AG04450 (cell line): ENCODE measurements at regions not wholly inside any gene's neighbourhood (a gene's known extent, or its start where the extent isn't known, plus 50 kb on each side); places are given as distances from the start of the nearest gene placed in this dataset.

Source experiments
- CTCF ChIA-PET: fragments of 300-600, 350-600 bp; formaldehyde crosslinking; extraction: SDS; loops from one replicate; lab custom pipeline; 2022; ENCODE audit warnings: antibody characterized with exemption, inconsistent platforms; lab: Charles Lee
- POLR2A ChIA-PET: fragments of 350-600 bp; formaldehyde crosslinking; extraction: SDS; loops from one replicate; lab custom pipeline; 2021; ENCODE audit warnings: antibody characterized with exemption, inconsistent platforms; lab: Yijun Ruan, JAX
- DNase-seq: peaks from one replicate; pipeline ENCODE4 v3.0.0-alpha.2; 2011; ENCODE audit warnings: low read depth, low spot score
- H3K27ac ChIP-seq: one replicate; pipeline ENCODE4 v1.5.1; 2012; ENCODE audit warnings: low read depth, low read length, control low read depth
- H3K27me3 ChIP-seq: one replicate; pipeline ENCODE4 v1.6.0; 2012; ENCODE audit warnings: low read length; ENCODE audit not compliant: control insufficient read depth, insufficient read depth
- H3K4me3 ChIP-seq: 2 replicates; pipeline ENCODE4 v1.5.1; 2011; ENCODE audit warnings: mild to moderate bottlenecking, low read depth, low read length, control low read depth
- H3K9me3 ChIP-seq: 2 replicates; pipeline ENCODE4 v1.5.1; 2012; ENCODE audit warnings: low read length; ENCODE audit not compliant: control insufficient read depth, insufficient read depth
- TF ChIP-seq, protein P1 (sequence below): IDR thresholded peaks from 2 replicates; pipeline ENCODE4 v1.5.1; 2011; ENCODE audit warnings: low read depth, low read length, control low read depth, inconsistent platforms

GRCh38 chrX:120001787-120002186 is 58.2 kb upstream of the NKAP start:
- TF ChIP-seq, protein P1, sequence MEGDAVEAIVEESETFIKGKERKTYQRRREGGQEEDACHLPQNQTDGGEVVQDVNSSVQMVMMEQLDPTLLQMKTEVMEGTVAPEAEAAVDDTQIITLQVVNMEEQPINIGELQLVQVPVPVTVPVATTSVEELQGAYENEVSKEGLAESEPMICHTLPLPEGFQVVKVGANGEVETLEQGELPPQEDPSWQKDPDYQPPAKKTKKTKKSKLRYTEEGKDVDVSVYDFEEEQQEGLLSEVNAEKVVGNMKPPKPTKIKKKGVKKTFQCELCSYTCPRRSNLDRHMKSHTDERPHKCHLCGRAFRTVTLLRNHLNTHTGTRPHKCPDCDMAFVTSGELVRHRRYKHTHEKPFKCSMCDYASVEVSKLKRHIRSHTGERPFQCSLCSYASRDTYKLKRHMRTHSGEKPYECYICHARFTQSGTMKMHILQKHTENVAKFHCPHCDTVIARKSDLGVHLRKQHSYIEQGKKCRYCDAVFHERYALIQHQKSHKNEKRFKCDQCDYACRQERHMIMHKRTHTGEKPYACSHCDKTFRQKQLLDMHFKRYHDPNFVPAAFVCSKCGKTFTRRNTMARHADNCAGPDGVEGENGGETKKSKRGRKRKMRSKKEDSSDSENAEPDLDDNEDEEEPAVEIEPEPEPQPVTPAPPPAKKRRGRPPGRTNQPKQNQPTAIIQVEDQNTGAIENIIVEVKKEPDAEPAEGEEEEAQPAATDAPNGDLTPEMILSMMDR = no peak
- ChIA-PET POLR2A (no interaction called here), CTCF (no interaction called here)
- Histone ChIP-seq H3K27ac (no peak overlapping the region), H3K4me3 (no peak overlapping the region), H3K9me3 (no peaks in the 10 kb centered on the region), H3K27me3 (peaks cover 21% of the 10 kb centered on the region)
- no peak for DNase-seq

DNA sequence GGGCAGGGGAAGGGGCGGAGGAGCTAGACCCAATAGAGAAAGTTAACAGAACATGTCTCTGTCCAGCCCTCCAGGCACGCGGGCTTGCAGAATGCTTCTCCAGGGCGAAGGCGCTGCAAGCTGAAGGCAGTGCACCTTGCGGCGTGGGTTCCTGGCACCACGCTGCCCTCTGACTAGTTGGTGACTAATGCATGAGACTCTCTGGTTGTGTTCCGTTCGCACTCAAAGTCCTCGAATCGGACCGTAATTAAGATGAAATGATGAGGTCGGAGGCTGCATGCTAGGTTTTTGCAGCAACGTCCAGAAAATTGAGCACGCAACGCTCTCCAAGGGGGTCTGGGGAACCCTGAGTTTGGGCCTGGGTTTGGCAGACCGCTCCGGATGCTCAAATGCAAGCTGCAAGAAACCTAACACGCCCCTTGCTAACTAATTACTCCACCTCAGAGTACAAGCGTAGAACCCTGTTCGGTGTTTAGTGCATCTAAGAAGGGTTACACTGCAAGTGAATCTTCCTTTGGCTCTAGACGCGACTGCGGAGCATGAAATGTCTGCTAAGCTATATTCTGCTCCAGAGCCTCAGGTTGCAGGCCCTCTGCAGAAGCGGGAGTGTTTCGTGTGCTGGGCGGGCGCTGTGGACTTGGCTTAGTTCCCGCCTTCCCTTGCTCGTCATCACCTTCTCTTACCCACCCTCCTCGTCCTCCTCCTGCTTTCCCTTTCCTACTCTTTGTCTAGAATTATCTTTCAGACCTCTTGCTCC is 57.1 kb upstream of the NKAP start:
- Histone ChIP-seq H3K9me3 (no peaks in the 10 kb centered on the region), H3K4me3 (no peak overlapping the region), H3K27ac (no peak overlapping the region), H3K27me3 (peaks cover 27% of the 10 kb centered on the region)
- no peak for DNase-seq
- TF ChIP-seq, protein P1 = no peak
- ChIA-PET POLR2A (no interaction called here), CTCF (no interaction called here)

- DNase-seq = no peak
- peaks cover 27% of the 10 kb centered on the region for H3K27me3 ChIP-seq
- ChIA-PET POLR2A (no interaction called here), CTCF (no interaction called here)
- no peak overlapping the region for H3K4me3 ChIP-seq
- H3K27ac ChIP-seq = no peak overlapping the region
- TF ChIP-seq, protein P1 = no peak
- H3K9me3 ChIP-seq = no peaks in the 10 kb centered on the region
These were observed 55.6 kb upstream of the NKAP start for GRCh38 chrX:119999087-119999634.

DNA sequence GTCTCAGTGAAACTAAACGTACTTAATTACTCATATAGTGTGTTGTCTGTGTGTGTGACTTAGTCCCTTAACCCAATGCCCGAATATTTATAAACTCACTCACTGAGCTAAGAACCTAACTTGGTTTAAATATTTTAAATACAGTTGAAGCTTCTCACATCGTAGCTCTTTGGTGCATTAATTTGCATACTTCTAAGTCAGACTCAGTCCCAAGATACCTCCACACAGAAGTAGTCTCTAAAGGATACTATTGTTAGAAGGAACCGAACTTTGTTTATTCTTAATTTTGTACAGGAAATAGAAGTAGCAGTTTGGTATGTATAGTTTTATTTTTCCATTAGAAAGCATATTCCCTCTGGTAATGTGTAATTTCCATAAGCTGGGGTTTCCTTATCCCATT is 54.0 kb upstream of the NKAP start:
- TF ChIP-seq, protein P1 = no peak
- H3K4me3 ChIP-seq = no peak overlapping the region
- ChIA-PET CTCF (interaction anchor here (0.6 to 1.2 kb wide), 3 partner anchors 16 to 375 kb away, joined by 3 read pairs; no protein-coding TSS in a partner anchor), POLR2A (no interaction called here)
- H3K27ac ChIP-seq = no peak overlapping the region
- H3K9me3 ChIP-seq = no peaks in the 10 kb centered on the region
- DNase-seq = no peak
- H3K27me3 ChIP-seq = peaks cover 33% of the 10 kb centered on the region
